HL-60 (cell line): ENCODE measurements at regions not wholly inside any gene's neighbourhood (a gene's known extent, or its start where the extent isn't known, plus 50 kb on each side); places are given as distances from the start of the nearest gene placed in this dataset.

Source experiments
- DNase-seq, 2 experiments: peaks; one replicate each; pipeline ENCODE4 v3.0.0-alpha.2; 2010 to 2020; ENCODE audit warnings: low read depth in 1 of 2, low spot score in 1 of 2
- H3K27ac ChIP-seq: fragments of 250-450 bp; sonication (Bioruptor Pico); replicated peaks from 2 replicates; pipeline ENCODE4 v1.5.1; 2020; ENCODE audit warnings: mild to moderate bottlenecking, moderate library complexity
- H3K27me3 ChIP-seq: fragments of 250-450 bp; sonication (Bioruptor Pico); 2 replicates; pipeline ENCODE4 v1.5.1; 2021; ENCODE audit warnings: mild to moderate bottlenecking, moderate library complexity; ENCODE audit not compliant: insufficient read depth, poor library complexity, severe bottlenecking
- H3K4me3 ChIP-seq: replicated peaks from 2 replicates; pipeline ENCODE4 v1.5.1; 2011; ENCODE audit warnings: mild to moderate bottlenecking, control low read depth, low read length; ENCODE audit not compliant: insufficient read depth
- CTCF ChIP-seq: IDR thresholded peaks from one replicate; pipeline ENCODE4 v1.5.1; 2011; ENCODE audit warnings: low read length, control low read depth, inconsistent platforms; ENCODE audit not compliant: insufficient read depth
- GABPA ChIP-seq: IDR thresholded peaks from 2 replicates; pipeline ENCODE4 v1.6.1; 2012; ENCODE audit warnings: low read depth
- POLR2AphosphoS5 ChIP-seq: IDR thresholded peaks from 2 replicates; pipeline ENCODE4 v1.6.1; 2012; ENCODE audit warnings: low read depth
- REST ChIP-seq: IDR thresholded peaks from 2 replicates; pipeline ENCODE4 v1.6.1; 2012; ENCODE audit warnings: low read depth; ENCODE audit not compliant: insufficient replicate concordance
- SPI1 ChIP-seq: IDR thresholded peaks from 2 replicates; pipeline ENCODE4 v1.6.1; 2012; ENCODE audit warnings: low read depth, mild to moderate bottlenecking, borderline replicate concordance

DNA sequence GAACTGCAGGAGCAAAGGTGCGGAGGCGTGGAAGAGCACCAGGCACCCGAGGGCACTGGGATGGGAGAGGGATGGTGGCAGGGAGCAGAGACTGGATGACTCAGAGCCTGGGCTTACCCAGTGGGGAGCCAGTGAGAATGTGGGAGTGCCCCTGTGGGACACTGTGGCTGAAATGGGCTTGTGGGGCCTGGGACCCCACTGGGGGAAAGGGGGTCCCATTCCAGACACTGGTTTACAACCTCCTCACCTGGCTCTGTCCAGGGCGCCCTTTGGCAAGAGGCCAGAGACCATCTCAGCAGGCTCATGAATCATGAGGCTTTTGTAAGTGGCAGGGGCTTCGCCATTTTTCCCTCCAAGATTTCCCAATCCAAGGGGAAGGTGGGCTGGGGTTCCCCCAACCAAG lies 124.0 kb upstream of the MAFB start:
- H3K4me3 ChIP-seq, result no peak overlapping the region
- no peaks in the 10 kb centered on the region for H3K27me3 ChIP-seq
- H3K27ac ChIP-seq, result no peak overlapping the region
- DNase-seq, result no peak
- no peak for TF ChIP-seq REST

DNA sequence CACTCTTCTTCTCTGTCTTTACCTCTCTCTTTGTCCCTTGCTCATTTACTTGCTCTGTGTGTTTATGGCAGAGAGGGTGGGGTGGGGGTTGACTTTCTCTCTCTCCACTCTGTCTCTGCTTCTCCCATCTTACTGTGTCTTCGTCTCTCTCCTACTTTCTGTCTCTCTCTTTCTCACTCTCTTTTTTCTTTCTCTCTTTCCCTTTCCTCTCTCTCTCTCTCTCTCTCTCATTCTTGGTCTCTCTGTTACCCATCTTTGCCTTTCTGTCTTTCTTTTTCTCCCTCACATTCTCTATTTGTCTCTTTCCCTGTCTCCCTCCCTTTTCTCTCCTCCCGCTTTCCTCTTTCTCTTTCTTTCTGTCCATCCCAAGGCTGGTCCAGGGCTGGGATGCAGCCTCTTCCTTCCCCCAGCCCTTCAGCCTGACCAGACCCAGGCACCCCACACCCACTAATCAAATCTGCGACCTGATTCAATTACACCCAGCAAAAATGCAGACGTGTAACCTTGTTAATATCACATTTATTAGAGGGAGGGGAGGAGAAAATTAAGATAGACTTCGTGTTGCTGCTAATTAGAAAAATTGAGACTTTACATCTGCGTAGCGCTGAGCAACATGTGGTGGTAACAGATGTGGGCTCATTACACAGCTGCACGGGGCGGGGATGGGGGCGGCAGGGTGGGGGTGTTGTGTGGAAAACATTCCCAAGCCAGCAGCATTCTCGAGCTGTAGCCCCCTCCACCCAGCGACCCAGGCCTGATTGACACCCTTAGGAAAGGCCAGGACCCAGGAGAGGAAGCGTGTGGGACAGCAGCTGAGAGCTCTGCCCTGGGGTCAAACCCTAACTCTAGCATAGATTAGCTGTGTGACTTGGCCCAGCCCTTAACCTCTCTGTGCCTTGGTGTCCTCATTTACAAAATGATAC lies 124.9 kb upstream of the MAFB start:
- Histone ChIP-seq H3K27me3 (no peaks in the 10 kb centered on the region), H3K4me3 (no peak overlapping the region), H3K27ac (no peak overlapping the region)
- TF ChIP-seq REST (no peak), SPI1 (no peak), CTCF (no peak), POLR2AphosphoS5 (no peak), GABPA (no peak)
- no peak for DNase-seq

GRCh38 chr20:40814631-40814960 lies 125.6 kb upstream of the MAFB start:
- TF ChIP-seq REST, result no peak
- TF ChIP-seq GABPA, result no peak
- no peak for TF ChIP-seq SPI1
- no peak for TF ChIP-seq CTCF
- no peak for TF ChIP-seq POLR2AphosphoS5

More at GRCh38 chr20:40814631-40814960, 125.6 kb upstream of the MAFB start:
- no peak for DNase-seq
- Histone ChIP-seq H3K27ac (no peak overlapping the region), H3K27me3 (no peaks in the 10 kb centered on the region), H3K4me3 (no peak overlapping the region)
